Ammon's horn (tissue), 1 donor: ENCODE measurements at regions not wholly inside any gene's neighbourhood (a gene's known extent, or its start where the extent isn't known, plus 50 kb on each side); places are given as distances from the start of the nearest gene placed in this dataset.

Experiments used
- DNase-seq: peaks from one replicate; pipeline ENCODE4 v3.0.0-alpha.2; 2016; ENCODE audit warnings: low spot score

DNA sequence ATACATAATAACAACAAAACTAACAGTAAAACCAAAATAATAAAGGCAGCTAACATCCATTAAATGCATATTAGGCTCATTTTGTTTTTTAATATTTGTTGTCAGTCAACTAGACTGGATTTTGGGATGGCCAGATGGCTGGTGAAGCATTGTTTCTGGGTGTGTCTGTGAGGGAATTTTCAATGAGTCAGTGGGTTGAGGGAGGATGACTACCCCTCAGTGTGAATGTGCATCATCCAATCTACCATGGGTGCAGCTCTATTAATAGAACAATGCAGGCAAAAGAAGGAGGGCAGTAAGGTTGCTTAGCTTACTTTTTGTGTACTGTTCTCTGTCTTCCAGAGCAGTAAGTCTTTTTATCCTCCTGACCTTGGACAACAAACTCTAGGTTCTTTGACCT is 484.2 kb upstream of the HS3ST1 start:
- no peak for DNase-seq

DNA sequence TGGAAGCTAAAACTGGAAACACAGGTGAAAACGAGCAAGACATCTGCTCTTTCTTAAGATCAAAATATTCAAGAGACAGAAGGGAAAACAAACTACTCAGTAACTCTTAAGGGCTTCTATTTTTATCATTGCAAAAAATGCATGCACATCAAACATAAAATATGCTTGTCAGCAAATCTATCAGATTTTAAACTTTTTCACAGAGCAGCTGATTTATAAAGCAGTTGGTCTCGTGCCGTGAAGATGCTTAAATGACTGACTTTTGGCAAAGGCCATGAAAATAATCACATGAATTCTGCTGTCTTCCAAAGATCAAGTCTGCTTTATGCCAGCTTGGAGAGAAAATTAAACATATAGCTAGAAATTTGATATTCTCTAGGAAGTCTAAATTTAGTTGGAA is 482.1 kb upstream of the HS3ST1 start:
- DNase-seq = no peak

DNA sequence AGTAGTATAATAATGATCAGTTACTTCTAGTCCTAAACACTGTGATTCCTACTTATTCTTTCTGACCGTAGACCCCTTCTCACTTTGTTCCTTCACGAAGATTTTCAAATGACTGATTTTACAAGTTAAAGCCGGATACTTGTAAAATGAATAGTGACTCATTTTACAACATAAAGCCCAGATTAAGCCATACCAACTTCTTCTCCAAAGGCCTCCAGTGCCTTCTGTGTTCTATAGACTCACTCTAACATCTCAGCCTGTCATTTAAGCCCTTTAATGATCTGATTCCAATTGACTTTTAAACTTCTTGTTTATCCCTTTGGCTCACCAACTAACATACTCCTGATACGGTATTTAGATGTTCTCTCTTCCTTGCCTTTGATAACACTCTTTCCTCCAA is 480.0 kb upstream of the HS3ST1 start:
- DNase-seq = no peak

DNA sequence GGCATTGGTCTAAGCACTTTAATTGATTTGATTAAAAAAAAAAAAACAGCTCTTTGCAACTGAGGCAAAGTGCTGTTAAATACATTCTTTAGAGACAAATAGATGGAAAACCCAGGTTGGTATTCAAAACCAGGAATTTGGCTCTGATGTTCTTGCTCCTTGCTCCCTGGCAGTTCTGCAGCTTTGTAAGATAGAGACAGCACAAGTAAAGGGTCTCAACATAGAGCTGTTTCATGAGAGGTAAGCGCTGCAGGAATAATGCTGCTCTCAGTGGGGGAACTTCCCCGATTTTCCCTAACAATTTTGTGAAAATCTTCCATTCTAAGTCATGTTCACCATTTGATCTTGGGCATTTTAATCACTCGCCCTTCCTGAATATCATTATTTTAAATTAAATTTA is 479.5 kb upstream of the HS3ST1 start:
- DNase-seq = no peak

DNA sequence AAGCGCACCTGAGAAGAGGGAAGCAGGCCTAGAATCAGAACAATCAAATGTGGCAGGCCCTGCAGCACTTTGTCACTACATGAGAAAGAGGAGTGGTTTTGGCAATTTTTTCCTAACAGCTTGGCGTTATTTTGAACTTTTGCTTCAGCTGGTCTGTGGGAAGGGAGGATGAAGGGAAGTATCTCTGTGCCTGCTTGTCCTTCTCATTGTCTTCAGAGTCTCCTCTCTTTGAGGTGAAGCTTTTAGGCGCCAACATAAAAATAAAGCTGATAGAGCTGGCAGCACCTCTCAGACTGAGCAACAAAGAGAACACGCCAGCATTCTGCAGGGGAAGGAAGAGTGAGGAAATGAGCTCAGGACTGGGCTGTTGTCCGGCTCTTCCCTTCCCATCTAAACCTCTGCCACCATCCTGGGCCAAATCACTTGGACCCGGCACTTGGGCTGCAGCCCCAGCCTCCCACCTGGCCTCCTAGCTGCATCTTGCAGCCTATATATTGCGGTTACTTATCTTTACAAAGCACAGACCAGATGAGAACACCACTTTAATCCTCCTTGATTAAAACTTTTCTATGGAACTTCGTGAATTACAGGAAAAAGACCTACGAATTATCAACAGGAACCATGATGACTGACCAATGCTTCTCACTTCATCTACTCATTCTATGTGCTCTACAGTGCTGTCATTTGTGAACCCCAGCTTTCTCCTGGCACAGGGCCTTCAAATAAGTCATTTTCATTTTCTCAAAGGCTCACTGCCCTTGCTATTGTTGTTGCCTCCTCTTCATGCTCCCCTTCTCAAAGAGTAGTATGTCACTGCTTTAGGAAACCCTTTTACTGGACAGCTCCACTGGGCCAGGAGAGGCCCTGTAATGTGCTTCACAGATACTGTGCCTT is 476.4 kb upstream of the HS3ST1 start:
- DNase-seq = no peak

DNA sequence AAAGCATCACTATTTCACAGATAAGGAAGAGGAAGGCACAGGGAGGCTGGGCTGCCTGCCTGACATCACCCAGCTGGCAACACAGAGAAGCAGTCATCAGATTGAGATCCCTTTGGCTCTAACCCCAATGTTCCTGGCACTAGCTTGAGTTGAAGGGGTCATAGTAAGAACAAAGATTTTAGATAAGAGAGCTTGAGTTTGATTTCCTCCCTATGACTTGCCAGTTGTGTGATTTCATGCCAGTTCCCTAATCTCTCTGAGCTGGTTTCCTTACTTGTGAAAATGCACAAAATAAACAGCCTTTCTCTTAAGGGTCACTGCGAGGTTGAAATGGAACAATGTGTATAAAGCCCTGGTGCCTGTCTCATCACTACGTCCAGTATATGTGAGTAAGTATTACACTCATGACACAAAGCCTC is 475.4 kb upstream of the HS3ST1 start:
- DNase-seq = peak; percentile 39

DNA sequence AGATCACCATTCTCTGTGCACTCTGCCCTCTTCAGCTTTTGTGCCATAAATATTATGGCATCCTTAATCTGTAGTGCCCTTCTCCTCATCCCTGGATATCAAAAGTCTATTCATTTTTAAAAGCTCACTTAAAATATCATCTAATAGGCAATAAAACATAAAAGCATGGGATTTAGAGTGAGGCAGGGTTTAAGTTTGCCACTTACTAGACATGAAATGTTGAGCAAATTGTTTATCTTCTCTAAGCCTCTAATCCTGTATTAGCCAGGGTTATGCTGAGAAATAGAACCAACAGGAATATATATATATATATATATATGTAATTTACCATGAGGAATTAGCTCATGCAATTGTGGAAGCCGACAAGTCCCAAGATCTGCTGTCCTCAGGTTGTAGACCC is 472.4 kb upstream of the HS3ST1 start:
- DNase-seq = no peak

DNA sequence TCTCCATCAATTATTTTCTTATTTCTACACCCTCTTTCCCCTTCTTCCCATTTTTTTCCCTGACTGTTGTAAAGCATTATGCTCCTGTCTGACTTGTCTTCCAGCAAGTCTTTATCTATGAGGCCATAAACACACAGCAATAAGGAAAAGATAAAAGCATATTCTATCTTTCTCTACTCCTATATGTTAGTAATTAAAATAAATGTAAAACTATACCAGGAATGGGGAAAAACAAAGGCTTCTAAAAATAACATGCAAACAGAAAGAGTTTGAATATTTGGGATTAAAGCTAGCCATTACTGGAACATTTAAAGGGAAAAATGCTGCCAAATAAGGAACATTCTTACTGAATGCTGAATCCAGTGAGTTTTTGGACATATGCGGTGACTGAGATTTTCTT is 471.7 kb upstream of the HS3ST1 start:
- no peak for DNase-seq

DNA sequence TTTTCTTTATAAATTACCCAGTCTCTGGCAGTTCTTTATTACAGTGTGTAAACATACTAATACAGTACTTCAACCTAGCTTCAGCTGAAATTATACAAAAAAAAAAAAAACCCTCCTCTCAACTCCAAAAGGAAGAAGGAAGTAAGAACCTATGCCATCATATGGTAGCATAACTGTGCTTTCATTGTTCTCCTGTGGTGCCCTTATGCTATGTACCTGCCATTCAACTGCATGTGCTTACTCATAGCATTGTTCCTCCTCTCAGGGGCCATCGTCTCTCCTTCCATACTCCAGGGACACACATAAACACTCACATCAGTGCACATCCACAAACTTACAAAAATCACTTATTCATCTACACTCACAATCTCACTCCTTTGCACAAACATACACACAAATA is 470.1 kb upstream of the HS3ST1 start:
- no peak for DNase-seq

DNA sequence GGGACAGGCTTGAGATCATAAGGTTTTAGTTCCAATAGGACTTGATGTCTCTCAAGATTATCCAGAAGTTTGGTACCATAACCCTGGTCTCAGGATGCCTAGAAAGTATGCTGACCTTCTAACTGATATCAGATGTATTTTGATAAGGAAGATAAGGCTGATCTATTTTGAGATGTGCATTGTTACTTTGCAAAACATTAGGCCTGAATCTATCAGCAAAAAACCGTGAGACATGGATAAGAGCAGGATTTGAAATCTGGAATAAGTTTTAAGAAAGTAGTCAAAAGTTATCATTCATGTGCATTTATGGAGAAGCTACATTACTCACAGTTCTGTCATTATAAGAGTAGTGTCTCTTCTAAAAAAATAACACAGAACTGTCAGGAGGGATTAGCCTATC is 467.1 kb upstream of the HS3ST1 start:
- no peak for DNase-seq

DNA sequence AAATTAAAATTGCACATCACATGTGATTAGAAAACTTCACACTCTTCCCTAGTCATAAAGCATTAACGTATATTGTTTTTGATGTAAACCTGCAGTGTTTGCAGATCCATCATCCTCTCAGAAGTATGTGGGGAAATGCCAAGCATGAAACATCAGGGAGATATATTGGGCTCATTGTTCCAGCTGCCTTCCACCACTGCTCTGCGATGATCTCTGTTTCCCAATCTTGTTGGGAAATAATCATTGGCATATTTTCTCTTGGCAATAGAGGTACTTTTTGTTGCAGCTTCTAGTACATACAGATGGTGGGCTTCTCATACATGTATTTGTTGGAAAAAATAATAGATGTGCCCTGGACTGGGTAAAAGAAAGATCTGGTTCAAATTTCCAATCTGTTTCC is 466.3 kb upstream of the HS3ST1 start:
- DNase-seq = no peak

DNA sequence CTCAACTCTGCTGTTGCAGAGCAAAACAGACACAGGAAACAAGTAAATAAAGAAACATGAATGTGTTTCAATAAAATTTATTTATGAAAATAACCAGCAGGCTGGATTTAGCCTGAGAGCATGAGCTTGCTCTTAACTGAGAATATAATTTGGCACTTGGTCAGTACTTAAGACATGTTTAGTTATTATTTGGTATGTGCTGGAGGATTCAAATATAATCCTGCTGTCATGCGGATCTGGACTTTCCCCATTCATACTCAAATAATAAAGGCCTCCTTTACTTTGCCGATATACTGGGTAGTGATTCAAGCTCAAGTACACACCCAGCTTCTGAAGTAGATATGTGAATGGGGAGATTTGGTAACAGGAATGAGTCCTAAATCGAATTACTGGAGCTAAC is 465.5 kb upstream of the HS3ST1 start:
- DNase-seq = no peak

DNA sequence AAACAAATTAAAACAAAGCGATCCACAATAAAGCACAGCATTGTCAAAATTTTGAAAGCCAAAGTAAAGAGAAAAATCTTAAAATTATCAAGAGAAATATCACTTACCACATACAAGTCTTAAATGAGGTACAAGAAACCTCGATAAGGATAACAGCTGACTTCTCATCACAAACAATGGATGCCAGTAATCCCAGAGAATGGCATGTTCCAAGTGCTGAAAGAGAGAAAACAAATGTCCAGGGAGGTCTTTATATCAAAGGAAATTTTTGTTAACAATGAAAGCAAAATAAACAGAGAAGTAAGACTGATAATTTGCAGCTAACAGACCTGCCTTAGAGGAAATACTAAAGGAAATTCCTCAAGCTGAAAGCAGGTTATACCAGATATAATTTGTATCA is 460.4 kb upstream of the HS3ST1 start:
- DNase-seq = no peak

DNA sequence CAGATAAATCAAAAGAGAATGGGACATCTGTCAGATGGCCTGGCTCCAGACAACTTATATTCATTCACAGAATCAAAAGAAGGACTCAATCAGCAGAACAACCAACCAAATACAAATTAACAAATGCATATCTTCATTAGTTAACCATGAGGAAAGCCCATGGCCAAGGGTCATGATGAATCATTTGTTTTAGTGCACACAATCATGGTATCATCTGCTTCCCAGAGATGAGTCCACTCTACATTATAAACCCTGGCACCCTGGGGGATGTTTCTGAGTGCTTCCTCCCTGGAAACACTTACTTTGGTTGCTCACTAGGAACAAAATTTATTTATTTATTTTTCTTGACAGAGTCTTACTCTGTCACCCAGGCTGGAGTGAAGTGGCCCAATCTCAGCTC is 453.3 kb upstream of the HS3ST1 start:
- DNase-seq = no peak

DNA sequence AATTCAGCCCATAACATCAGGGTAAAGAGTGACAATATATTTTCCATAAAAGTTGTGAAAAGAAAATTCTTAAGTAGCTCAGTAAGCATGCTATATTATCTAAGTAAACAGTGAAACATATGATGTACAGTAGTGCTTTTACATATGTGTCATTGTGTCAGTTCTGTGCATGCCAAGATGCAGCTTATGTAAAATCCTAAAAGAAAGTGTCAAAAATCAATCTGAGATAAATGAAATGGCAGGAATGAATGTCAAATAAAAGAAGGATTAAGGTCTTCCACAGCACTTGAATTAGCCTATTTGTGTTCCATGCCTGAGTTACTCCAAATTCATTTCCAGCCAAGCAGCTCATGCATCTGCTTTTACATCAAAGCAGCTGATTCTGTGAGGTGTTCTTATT is 452.7 kb upstream of the HS3ST1 start:
- DNase-seq = no peak

DNA sequence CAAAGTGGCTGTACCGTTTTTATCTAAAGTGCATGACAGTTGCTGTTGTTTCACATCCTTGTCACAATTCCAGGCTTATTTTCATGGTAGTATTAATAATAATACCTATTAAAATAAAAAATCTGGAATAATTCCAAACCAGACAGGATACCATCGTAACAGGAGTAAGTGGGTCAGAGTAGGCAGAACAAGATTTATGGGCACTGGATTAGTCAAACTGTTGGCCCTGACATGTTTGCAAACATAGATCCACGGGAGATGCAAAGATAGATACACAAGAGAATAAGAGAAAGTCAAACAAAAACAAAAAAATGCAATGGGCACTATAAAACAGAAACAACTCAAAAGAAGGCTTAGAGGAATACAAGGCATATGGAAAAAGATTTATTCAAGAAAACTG is 449.5 kb upstream of the HS3ST1 start:
- DNase-seq = no peak

DNA sequence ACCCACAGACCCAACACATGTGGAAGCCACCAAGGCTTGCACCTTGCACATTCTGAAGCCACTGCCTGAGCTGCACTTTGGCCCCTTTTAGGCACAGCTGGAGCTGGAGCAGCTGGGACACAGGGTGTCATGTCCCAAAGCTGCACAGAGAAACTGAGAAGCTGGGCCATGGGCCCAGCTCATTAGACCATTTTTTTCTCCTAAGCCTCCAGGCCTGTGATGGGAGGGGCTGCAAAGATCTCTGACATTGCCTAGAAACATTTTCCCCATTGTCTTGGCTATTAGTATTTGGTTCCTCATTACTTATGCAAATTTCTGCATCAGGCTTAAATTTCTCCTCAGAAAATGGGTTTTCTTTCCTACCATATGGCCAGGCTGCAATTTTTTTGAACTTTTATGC is 447.4 kb upstream of the HS3ST1 start:
- no peak for DNase-seq

DNA sequence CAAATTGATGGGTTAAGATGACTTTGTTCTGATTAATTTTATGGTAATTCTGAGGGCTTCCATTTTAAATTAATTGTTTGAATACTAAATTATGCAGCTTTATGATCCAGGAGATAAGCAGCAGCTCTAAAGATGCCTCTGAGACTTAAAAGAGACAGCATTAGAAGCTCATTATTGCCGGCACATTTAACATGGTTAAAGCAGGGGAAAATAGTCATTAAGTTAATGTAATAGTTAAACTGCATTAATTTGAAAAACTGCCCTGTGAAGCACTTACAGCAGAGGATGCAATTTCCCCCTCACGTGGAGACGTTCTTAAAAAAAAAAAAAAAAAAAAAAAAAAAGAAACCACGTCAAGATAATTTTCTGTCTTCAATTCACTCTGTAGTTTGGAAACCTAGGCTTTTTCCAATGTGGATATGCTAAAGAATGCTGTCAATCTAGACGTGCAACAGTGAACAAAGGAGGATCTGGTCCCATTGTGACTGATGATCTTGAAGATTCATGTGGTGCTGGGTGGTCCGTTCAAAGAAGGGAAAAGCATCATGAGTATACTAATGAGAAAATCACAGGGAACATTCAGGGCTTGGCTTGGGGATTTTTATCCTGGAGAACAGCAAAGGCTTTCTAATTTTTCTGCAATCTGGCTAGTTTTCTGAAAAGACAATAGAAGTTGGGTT is 440.6 kb upstream of the HS3ST1 start:
- no peak for DNase-seq

DNA sequence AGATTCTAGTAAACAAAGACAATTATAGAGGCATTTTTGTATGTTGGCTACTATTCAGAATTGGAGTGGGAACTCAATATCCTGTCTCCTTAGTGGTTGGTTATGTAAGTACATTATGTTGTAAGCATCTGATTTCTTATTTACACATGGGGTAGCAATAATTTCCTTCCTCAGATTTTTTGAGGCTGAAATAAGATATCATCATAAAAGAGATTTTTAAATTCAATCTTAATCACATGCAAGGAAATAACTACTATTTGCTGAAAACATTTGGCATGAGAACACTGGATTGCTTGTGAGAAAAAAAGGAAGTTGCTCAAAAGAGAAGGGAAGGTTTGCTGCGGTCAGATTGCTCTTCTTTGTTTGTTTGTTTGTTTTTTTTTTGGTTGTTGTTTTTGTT is 437.7 kb upstream of the HS3ST1 start:
- no peak for DNase-seq

DNA sequence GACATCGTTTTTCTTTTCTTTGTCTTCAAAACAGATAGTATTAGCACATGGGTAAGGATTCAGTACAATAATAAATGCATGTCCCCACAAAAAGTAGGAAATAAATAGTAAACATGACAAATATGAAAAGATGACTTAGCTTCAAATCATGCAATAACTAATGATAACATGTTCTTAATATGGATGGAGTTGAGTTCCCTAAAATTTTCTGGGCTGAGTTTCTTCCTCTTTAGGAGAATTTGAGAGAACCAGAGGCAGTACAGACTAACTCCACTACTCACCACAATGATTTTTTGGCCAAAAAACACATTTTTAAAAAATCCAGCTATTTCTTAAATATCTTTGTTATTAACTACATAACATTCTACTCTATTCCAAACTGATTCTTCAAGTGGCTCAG is 432.3 kb upstream of the HS3ST1 start:
- DNase-seq = no peak

DNA sequence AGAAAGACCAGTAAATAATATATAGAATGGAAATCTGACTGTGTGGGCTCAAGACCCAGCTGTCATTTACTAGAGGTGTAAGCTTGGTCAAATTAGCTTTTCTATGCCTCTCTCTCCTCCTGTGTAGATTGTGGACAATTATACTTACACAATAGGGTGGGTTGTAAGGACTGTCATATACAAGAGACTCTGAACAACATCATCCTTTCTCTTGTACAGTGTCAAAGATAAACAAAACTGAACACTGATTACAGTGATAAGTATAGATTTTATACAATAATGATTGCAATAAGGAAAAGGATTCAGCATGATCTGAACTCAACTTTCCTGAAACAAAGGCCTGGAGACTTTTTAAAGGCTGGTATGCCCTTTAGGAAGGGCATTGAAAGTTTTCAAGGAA is 429.2 kb upstream of the HS3ST1 start:
- DNase-seq = no peak

DNA sequence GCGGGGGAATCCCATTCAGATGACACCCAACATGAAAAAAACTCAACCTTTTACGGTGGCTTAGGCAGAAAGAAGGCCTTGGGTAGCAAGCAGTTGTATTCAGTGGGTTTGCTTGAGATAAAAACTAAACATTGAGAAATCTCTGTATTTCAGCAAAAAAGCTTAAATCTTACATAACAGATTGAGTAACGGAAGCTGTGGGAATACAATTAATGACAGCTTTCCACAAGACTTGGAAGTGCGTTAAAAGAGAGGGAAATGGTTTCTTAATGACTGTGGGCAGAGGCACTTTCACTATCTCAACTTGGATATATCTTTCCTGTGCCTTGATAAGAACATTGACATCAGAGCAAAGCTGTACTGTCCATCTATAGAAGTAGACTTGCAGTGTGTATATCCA is 418.5 kb upstream of the HS3ST1 start:
- DNase-seq = no peak

DNA sequence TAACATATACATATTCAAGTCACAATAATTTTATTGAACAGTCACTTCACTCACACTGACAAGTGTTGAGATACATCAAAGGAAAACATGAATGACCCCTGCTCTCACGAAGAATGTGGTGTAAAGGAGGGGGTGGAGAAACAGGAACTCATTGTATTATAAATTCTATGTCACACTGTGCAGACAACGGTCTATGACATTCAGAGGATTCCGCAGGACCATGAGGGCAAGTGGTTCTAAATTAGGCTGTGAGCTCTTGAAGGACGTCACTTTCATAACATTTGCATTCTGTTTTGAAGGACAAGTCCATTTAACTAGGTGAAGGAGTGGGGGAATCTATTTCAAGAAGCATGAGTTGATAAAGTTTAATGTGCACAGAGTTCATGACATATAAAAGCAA is 415.2 kb upstream of the HS3ST1 start:
- DNase-seq = no peak

DNA sequence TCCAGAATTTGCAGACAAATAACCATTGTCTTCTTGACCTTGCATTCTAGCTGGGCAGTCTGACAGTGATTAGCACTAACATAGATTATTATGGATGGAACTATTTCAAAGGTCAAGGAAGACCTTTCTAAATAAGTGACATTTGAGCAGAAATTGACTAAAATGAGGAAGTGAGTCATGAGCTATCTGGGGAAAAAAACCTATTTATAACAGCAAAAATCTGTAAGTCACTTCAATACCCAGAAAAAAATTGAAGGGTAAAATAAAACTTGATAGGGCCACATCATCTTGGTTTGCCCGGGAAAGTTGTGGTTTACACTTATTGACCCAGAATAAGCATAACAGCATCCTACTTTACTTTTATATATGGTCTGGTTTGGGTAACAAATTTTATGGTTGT is 414.6 kb upstream of the HS3ST1 start:
- no peak for DNase-seq
